Esophagus squamous epithelium (tissue), 4 donors: ENCODE measurements at regions not wholly inside any gene's neighbourhood (a gene's known extent, or its start where the extent isn't known, plus 50 kb on each side); places are given as distances from the start of the nearest gene placed in this dataset.
"Not testable (repeated sequence)": the region's sequence is repeated elsewhere in the genome, so short reads cannot be mapped to it uniquely, and the experiment has no call there.

ENCODE experiments used
- POLR2A ChIP-seq, 4 donors: fragments of 450-650 bp; IDR thresholded peaks; one replicate each; pipeline ENCODE4 v1.6.1; 2017; ENCODE audit warnings: antibody characterized with exemption in 4 of 4, mild to moderate bottlenecking in 4 of 4, moderate library complexity in 3 of 4
- TF ChIP-seq, protein P1 (sequence below), 6 experiments: fragments of 450-650 bp in 4 of 6; fragments of 200-600 bp in 2 of 6; sonication (generic) in 2 of 6; IDR thresholded peaks; one replicate each; pipeline ENCODE4 v1.5.1; 2016 to 2019; ENCODE audit warnings: antibody characterized with exemption in 6 of 6, mild to moderate bottlenecking in 4 of 6, moderate library complexity in 4 of 6

DNA sequence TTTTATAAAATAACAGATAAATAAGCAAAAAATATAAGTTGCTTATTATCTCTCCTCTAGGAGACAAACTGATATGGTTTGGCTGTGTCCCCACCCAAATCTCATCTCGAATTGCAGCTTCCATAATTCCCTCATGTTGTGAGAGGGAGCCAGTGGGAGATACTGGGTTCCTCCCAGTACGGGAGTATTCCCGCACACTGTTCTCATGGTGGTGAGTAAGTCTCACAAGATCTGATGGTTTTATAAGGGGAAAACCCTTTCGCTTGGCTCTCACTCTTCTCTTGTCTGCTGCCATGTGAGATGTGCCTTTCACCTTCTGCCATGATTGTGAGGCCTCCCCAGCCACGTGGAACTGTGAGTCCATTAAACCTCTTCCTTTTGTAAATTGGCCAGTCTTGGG lies 204.3 kb downstream of the RPS24 start:
- TF ChIP-seq, protein P1, sequence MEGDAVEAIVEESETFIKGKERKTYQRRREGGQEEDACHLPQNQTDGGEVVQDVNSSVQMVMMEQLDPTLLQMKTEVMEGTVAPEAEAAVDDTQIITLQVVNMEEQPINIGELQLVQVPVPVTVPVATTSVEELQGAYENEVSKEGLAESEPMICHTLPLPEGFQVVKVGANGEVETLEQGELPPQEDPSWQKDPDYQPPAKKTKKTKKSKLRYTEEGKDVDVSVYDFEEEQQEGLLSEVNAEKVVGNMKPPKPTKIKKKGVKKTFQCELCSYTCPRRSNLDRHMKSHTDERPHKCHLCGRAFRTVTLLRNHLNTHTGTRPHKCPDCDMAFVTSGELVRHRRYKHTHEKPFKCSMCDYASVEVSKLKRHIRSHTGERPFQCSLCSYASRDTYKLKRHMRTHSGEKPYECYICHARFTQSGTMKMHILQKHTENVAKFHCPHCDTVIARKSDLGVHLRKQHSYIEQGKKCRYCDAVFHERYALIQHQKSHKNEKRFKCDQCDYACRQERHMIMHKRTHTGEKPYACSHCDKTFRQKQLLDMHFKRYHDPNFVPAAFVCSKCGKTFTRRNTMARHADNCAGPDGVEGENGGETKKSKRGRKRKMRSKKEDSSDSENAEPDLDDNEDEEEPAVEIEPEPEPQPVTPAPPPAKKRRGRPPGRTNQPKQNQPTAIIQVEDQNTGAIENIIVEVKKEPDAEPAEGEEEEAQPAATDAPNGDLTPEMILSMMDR (IDR thresholded peaks at IDR 0.05): not testable (repeated sequence)
- not testable (repeated sequence) for TF ChIP-seq POLR2A (IDR thresholded peaks at IDR 0.05)
